ENCODE measurements at regions not wholly inside any gene's neighbourhood (a gene's known extent, or its start where the extent isn't known, plus 50 kb on each side); places are given as distances from the start of the nearest gene placed in this dataset.

- no peak for TF ChIP-seq POLR2A (IDR thresholded peaks at IDR 0.05; ENCODE audit: low read length)
- no peak for TF ChIP-seq GATA1 (IDR thresholded peaks at IDR 0.05; ENCODE audit: low read depth, low read length)
Observed at GRCh38 chr21:27212441-27212840, 245.6 kb upstream of the ADAMTS5 start.

GRCh38 chr21:27209546-27209945, 242.7 kb upstream of the ADAMTS5 start:
- DNase-seq, result no peak
- TF ChIP-seq POLR2A (IDR thresholded peaks at IDR 0.05; ENCODE audit: low read length), result no peak
- TF ChIP-seq GATA1 (IDR thresholded peaks at IDR 0.05; ENCODE audit: low read depth, low read length), result no peak

More at GRCh38 chr21:27212441-27212840, 245.6 kb upstream of the ADAMTS5 start:
- DNase-seq, result no peak

- DNase-seq, result no peak
- TF ChIP-seq GATA1 (IDR thresholded peaks at IDR 0.05; ENCODE audit: low read depth, low read length) (no peak), POLR2A (IDR thresholded peaks at IDR 0.05; ENCODE audit: low read length) (no peak)
Observed at GRCh38 chr21:27206368-27206982, 239.6 kb upstream of the ADAMTS5 start.

GRCh38 chr21:27202301-27202700, 235.4 kb upstream of the ADAMTS5 start:
- no peak for DNase-seq
- no peak for TF ChIP-seq POLR2A (IDR thresholded peaks at IDR 0.05; ENCODE audit: low read length)
- no peak for TF ChIP-seq GATA1 (IDR thresholded peaks at IDR 0.05; ENCODE audit: low read depth, low read length)

GRCh38 chr21:27201197-27201596, 234.3 kb upstream of the ADAMTS5 start:
- no peak for TF ChIP-seq POLR2A (IDR thresholded peaks at IDR 0.05; ENCODE audit: low read length)
- no peak for TF ChIP-seq GATA1 (IDR thresholded peaks at IDR 0.05; ENCODE audit: low read depth, low read length)
- DNase-seq, result no peak

- TF ChIP-seq GATA1 (IDR thresholded peaks at IDR 0.05; ENCODE audit: low read depth, low read length) (no peak), POLR2A (IDR thresholded peaks at IDR 0.05; ENCODE audit: low read length) (no peak)
- no peak for DNase-seq
Observed at GRCh38 chr21:27196651-27197050, 229.8 kb upstream of the ADAMTS5 start.

- DNase-seq, result no peak
- TF ChIP-seq POLR2A (IDR thresholded peaks at IDR 0.05; ENCODE audit: low read length) (no peak), GATA1 (IDR thresholded peaks at IDR 0.05; ENCODE audit: low read depth, low read length) (no peak)
Observed at GRCh38 chr21:27192281-27192949, 225.5 kb upstream of the ADAMTS5 start.

- DNase-seq, result no peak
- no peak for TF ChIP-seq GATA1 (IDR thresholded peaks at IDR 0.05; ENCODE audit: low read depth, low read length)
Observed at GRCh38 chr21:27190601-27191000, 223.7 kb upstream of the ADAMTS5 start.

GRCh38 chr21:27189870-27190269, 223.0 kb upstream of the ADAMTS5 start:
- no peak for DNase-seq
- no peak for TF ChIP-seq POLR2A (IDR thresholded peaks at IDR 0.05; ENCODE audit: low read length)
- TF ChIP-seq GATA1 (IDR thresholded peaks at IDR 0.05; ENCODE audit: low read depth, low read length), result no peak

- DNase-seq, result no peak
- no peak for TF ChIP-seq POLR2A (IDR thresholded peaks at IDR 0.05; ENCODE audit: low read length)
- no peak for TF ChIP-seq GATA1 (IDR thresholded peaks at IDR 0.05; ENCODE audit: low read depth, low read length)
Observed at GRCh38 chr21:27173053-27173452, 206.2 kb upstream of the ADAMTS5 start.

GRCh38 chr21:27171707-27172106, 204.8 kb upstream of the ADAMTS5 start:
- no peak for DNase-seq
- TF ChIP-seq POLR2A (IDR thresholded peaks at IDR 0.05; ENCODE audit: low read length), result no peak
- no peak for TF ChIP-seq GATA1 (IDR thresholded peaks at IDR 0.05; ENCODE audit: low read depth, low read length)

- TF ChIP-seq GATA1 (IDR thresholded peaks at IDR 0.05; ENCODE audit: low read depth, low read length), result no peak
- TF ChIP-seq POLR2A (IDR thresholded peaks at IDR 0.05; ENCODE audit: low read length), result no peak
- DNase-seq, result no peak
Observed at GRCh38 chr21:27168084-27168483, 201.2 kb upstream of the ADAMTS5 start.

- no peak for DNase-seq
- TF ChIP-seq POLR2A (IDR thresholded peaks at IDR 0.05; ENCODE audit: low read length) (no peak), GATA1 (IDR thresholded peaks at IDR 0.05; ENCODE audit: low read depth, low read length) (no peak)
Observed at GRCh38 chr21:27164208-27165177, 197.6 kb upstream of the ADAMTS5 start.

- DNase-seq, result no peak
- TF ChIP-seq GATA1 (IDR thresholded peaks at IDR 0.05; ENCODE audit: low read depth, low read length) (no peak), POLR2A (IDR thresholded peaks at IDR 0.05; ENCODE audit: low read length) (no peak)
Observed at GRCh38 chr21:27158967-27159366, 192.1 kb upstream of the ADAMTS5 start.
